Heart left ventricle (tissue), 13 donors: ENCODE measurements at regions not wholly inside any gene's neighbourhood (a gene's known extent, or its start where the extent isn't known, plus 50 kb on each side); places are given as distances from the start of the nearest gene placed in this dataset.

ENCODE experiments used
- POLR2A ChIP-seq, 2 donors: fragments of 450-650 bp; IDR thresholded peaks; one replicate each; pipeline ENCODE4 v1.6.1; 2017; ENCODE audit warnings: antibody characterized with exemption in 2 of 2, mild to moderate bottlenecking in 2 of 2, moderate library complexity in 2 of 2
- TF ChIP-seq, protein P1 (sequence below), 12 donors: fragments of 200-600 bp; sonication (generic) in 4 of 12; IDR thresholded peaks; one replicate each; pipeline versions ENCODE4 v1.5.0 to v1.8.0; 2018 to 2022; ENCODE audit warnings: antibody characterized with exemption in 12 of 12, mild to moderate bottlenecking in 5 of 12
- donor health status: ischemic (EF 13 %, LVEDD 7.1; RV severe dilation, severe dysfunction).
- donor health status: DM: no; HTN: yes; CAD: no.
- donor health status: DM: no; HTN: no; CAD: no.
- donor health status: ischemic (EF 25% LVEDD 6.9; RV normal size, moderate dysfunction).
- donor health status: ischemic (EF 25% LVEDD 5.7; RV mildly dilated, moderate dysfunction).
- donor health status: ischemic (EF 35%, LVEDD 5.7; RV mildly dilated, moderate dysfunction).
- donor health status: nonischemic (EF 11% LVEDD 7.7; RV severe dilation, severe dysfunction).
- donor health status: DM: yes; HTN: yes; CAD: no.
- donor health status: PGD.
- donor health status: ischemic (EF 29% LVEDD 5.4; RV normal size, mild dysfunction).
- donor health status: nonischemic (EF 23%, LVEDD 6.1; RV moderate dilation, normal function).

DNA sequence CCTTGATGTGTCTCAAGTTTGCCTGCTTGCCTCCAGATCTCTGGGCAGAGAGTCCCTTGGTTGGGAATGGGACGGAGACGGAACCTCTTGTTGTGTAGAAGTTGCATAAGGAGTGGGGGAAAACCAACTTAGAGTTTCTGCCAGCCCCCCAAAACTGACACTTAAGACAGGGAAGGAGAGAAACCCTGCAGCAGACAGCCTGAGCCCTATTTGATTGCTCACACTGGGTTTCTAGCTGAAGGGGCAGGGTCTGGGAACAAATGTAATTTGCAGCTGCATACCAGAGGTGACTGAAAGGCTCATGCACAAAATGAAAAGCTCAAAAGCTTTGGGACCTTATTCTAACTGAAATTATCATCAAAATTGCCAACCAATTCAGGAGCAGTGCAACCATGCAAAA, 254.5 kb downstream of the RASEF start:
- TF ChIP-seq POLR2A (IDR thresholded peaks at IDR 0.05), result no peak
- TF ChIP-seq, protein P1, sequence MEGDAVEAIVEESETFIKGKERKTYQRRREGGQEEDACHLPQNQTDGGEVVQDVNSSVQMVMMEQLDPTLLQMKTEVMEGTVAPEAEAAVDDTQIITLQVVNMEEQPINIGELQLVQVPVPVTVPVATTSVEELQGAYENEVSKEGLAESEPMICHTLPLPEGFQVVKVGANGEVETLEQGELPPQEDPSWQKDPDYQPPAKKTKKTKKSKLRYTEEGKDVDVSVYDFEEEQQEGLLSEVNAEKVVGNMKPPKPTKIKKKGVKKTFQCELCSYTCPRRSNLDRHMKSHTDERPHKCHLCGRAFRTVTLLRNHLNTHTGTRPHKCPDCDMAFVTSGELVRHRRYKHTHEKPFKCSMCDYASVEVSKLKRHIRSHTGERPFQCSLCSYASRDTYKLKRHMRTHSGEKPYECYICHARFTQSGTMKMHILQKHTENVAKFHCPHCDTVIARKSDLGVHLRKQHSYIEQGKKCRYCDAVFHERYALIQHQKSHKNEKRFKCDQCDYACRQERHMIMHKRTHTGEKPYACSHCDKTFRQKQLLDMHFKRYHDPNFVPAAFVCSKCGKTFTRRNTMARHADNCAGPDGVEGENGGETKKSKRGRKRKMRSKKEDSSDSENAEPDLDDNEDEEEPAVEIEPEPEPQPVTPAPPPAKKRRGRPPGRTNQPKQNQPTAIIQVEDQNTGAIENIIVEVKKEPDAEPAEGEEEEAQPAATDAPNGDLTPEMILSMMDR (IDR thresholded peaks at IDR 0.05), result no peak
